ENCODE measurements at regions not wholly inside any gene's neighbourhood (a gene's known extent, or its start where the extent isn't known, plus 50 kb on each side); places are given as distances from the start of the nearest gene placed in this dataset.

DNA sequence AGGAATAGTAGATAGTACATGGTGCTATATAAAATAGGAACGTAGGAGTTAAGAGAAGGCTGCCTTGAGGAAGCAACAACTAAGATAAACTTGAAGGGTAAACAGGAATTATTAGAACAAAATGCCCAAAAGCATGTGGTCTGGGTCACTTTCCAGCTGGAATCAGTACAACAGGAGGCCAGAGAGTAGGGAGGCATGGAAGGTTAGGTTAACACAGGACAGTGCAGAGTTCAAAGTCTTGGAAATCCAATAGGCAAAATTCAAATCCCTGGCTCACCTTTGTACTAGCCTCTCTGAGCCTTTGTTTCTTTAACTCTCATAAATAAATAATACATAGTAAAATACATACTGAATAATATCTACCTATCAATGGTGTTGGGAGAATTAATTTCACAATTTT is 69.0 kb upstream of the NEK7 start:
- no peak for TF ChIP-seq POLR2A (IDR thresholded peaks at IDR 0.05)
- TF ChIP-seq, protein P1, sequence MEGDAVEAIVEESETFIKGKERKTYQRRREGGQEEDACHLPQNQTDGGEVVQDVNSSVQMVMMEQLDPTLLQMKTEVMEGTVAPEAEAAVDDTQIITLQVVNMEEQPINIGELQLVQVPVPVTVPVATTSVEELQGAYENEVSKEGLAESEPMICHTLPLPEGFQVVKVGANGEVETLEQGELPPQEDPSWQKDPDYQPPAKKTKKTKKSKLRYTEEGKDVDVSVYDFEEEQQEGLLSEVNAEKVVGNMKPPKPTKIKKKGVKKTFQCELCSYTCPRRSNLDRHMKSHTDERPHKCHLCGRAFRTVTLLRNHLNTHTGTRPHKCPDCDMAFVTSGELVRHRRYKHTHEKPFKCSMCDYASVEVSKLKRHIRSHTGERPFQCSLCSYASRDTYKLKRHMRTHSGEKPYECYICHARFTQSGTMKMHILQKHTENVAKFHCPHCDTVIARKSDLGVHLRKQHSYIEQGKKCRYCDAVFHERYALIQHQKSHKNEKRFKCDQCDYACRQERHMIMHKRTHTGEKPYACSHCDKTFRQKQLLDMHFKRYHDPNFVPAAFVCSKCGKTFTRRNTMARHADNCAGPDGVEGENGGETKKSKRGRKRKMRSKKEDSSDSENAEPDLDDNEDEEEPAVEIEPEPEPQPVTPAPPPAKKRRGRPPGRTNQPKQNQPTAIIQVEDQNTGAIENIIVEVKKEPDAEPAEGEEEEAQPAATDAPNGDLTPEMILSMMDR (IDR thresholded peaks at IDR 0.05) = no peak
